Neural progenitor cell (in vitro differentiated cells): ENCODE measurements at regions not wholly inside any gene's neighbourhood (a gene's known extent, or its start where the extent isn't known, plus 50 kb on each side); places are given as distances from the start of the nearest gene placed in this dataset.

Source experiments
- DNase-seq: peaks from one replicate; pipeline ENCODE4 v3.0.0-alpha.2; 2016; ENCODE audit warnings: low spot score
- H2AFZ ChIP-seq: fragments of 200-600 bp; sonication (generic); replicated peaks from 2 replicates; pipeline ENCODE4 v1.6.1; 2016; ENCODE audit warnings: antibody characterized with exemption
- H3F3A ChIP-seq: fragments of 200-600 bp; sonication (generic); 2 replicates; pipeline ENCODE4 v1.6.1; 2016; ENCODE audit warnings: antibody characterized with exemption, low read depth
- H3K27ac ChIP-seq: fragments of 200-600 bp; sonication (generic); 2 replicates; pipeline ENCODE4 v1.5.1; 2016; ENCODE audit warnings: mild to moderate bottlenecking
- H3K27me3 ChIP-seq: fragments of 200-600 bp; sonication (generic); 2 replicates; pipeline ENCODE4 v1.6.1; 2016; ENCODE audit warnings: mild to moderate bottlenecking, moderate library complexity
- H3K36me3 ChIP-seq: fragments of 200-600 bp; sonication (generic); 2 replicates; pipeline ENCODE4 v1.5.1; 2016
- H3K4me1 ChIP-seq: fragments of 200-600 bp; sonication (generic); 2 replicates; pipeline ENCODE4 v1.6.1; 2016; ENCODE audit warnings: mixed run types
- H3K4me2 ChIP-seq: fragments of 200-600 bp; sonication (generic); 2 replicates; pipeline ENCODE4 v1.6.1; 2016
- H3K4me3 ChIP-seq: fragments of 200-600 bp; sonication (generic); 2 replicates; pipeline ENCODE4 v1.5.1; 2016
- H3K79me2 ChIP-seq: fragments of 200-600 bp; sonication (generic); 2 replicates; pipeline ENCODE4 v1.6.1; 2016; ENCODE audit warnings: low read depth
- H3K9ac ChIP-seq: fragments of 200-600 bp; sonication (generic); 2 replicates; pipeline ENCODE4 v1.6.1; 2016
- H3K9me3 ChIP-seq: fragments of 200-600 bp; sonication (generic); 2 replicates; pipeline ENCODE4 v1.5.1; 2016; ENCODE audit warnings: low read depth
- H4K20me1 ChIP-seq: fragments of 200-600 bp; sonication (generic); 2 replicates; pipeline ENCODE4 v1.6.1; 2016; ENCODE audit warnings: low read depth
- H3K27ac Mint-ChIP-seq: 3 replicates; pipeline ENCODE4 v1.8.0; 2021; ENCODE audit warnings: mixed read lengths
- H3K27me3 Mint-ChIP-seq: 2 replicates; pipeline ENCODE4 v1.8.0; 2022; ENCODE audit warnings: low read depth, mild to moderate bottlenecking, inconsistent platforms, moderate library complexity, mixed read lengths; ENCODE audit not compliant: insufficient read depth
- H3K36me3 Mint-ChIP-seq: 3 replicates; pipeline ENCODE4 v1.8.0; 2021; ENCODE audit warnings: mixed read lengths
- H3K4me1 Mint-ChIP-seq: 3 replicates; pipeline ENCODE4 v1.8.0; 2021; ENCODE audit warnings: mixed read lengths
- H3K4me3 Mint-ChIP-seq: 3 replicates; pipeline ENCODE4 v1.8.0; 2021; ENCODE audit warnings: mild to moderate bottlenecking, moderate library complexity, mixed read lengths
- H3K9me3 Mint-ChIP-seq: 3 replicates; pipeline ENCODE4 v1.8.0; 2020; ENCODE audit warnings: mixed read lengths
- CTCF ChIP-seq: fragments of 200-600 bp; sonication (generic); IDR thresholded peaks from 2 replicates; pipeline ENCODE4 v1.5.1; 2017; ENCODE audit warnings: antibody characterized with exemption, mild to moderate bottlenecking
- EZH2 ChIP-seq: fragments of 200-600 bp; sonication (generic); IDR thresholded peaks from 2 replicates; pipeline ENCODE4 v1.6.1; 2017; ENCODE audit warnings: antibody characterized with exemption, mild to moderate bottlenecking, moderate library complexity
- EZH2phosphoT487 ChIP-seq: fragments of 200-600 bp; sonication (generic); IDR thresholded peaks from 2 replicates; pipeline ENCODE4 v1.6.1; 2017; ENCODE audit warnings: antibody characterized with exemption

- no peaks in the 10 kb centered on the region for H3K36me3 ChIP-seq
- no peaks in the 10 kb centered on the region for H3K79me2 ChIP-seq
- H3K4me2 ChIP-seq, result no peak overlapping the region
- H3K27ac ChIP-seq, result no peak overlapping the region
- peaks cover 2% of the 10 kb centered on the region for H3K27me3 Mint-ChIP-seq
- H3K27me3 ChIP-seq, result no peaks in the 10 kb centered on the region
- no peak overlapping the region for H3K9ac ChIP-seq
- peaks cover 11% of the 10 kb centered on the region for H3K4me1 Mint-ChIP-seq
- no peak overlapping the region for H3K4me3 Mint-ChIP-seq
- DNase-seq, result peak; percentile 16
- H3K9me3 Mint-ChIP-seq, result peaks cover 7% of the 10 kb centered on the region
- no peak overlapping the region for H3K4me3 ChIP-seq
- no peak overlapping the region for H3K27ac Mint-ChIP-seq
- no peaks in the 10 kb centered on the region for H3K4me1 ChIP-seq
- no peaks in the 10 kb centered on the region for H3F3A ChIP-seq
- no peaks in the 10 kb centered on the region for H3K9me3 ChIP-seq
- H4K20me1 ChIP-seq, result no peaks in the 10 kb centered on the region
- H3K36me3 Mint-ChIP-seq, result no peaks in the 10 kb centered on the region
- TF ChIP-seq EZH2 (no peak), EZH2phosphoT487 (no peak), CTCF (no peak)
- no peak overlapping the region for H2AFZ ChIP-seq
Measured at GRCh38 chr18:25650201-25650941, 298.4 kb upstream of the ZNF521 start.

GRCh38 chr18:25648716-25649260 lies 296.8 kb upstream of the ZNF521 start:
- Mint-ChIP-seq H3K36me3 (no peaks in the 10 kb centered on the region), H3K4me1 (peaks cover 11% of the 10 kb centered on the region), H3K9me3 (peaks cover 4% of the 10 kb centered on the region), H3K4me3 (no peak overlapping the region), H3K27me3 (peaks cover 2% of the 10 kb centered on the region), H3K27ac (peak overlapping the region; percentile 8)
- Histone ChIP-seq H3K9ac (no peak overlapping the region), H2AFZ (no peak overlapping the region), H3K36me3 (no peaks in the 10 kb centered on the region), H3K4me1 (no peaks in the 10 kb centered on the region), H3K4me3 (no peak overlapping the region), H3K9me3 (no peaks in the 10 kb centered on the region), H3K27ac (no peak overlapping the region), H3K27me3 (no peaks in the 10 kb centered on the region), H3F3A (no peaks in the 10 kb centered on the region), H3K4me2 (no peak overlapping the region), H3K79me2 (no peaks in the 10 kb centered on the region), H4K20me1 (no peaks in the 10 kb centered on the region)
- DNase-seq, result no peak
- TF ChIP-seq CTCF (no peak), EZH2 (no peak), EZH2phosphoT487 (no peak)

- Histone ChIP-seq H3K4me3 (no peak overlapping the region), H3K9ac (no peak overlapping the region), H3K4me2 (no peak overlapping the region), H3K9me3 (no peaks in the 10 kb centered on the region), H4K20me1 (no peaks in the 10 kb centered on the region), H3K27me3 (no peaks in the 10 kb centered on the region), H2AFZ (no peak overlapping the region), H3K36me3 (no peaks in the 10 kb centered on the region), H3K79me2 (no peaks in the 10 kb centered on the region), H3F3A (no peaks in the 10 kb centered on the region), H3K4me1 (no peaks in the 10 kb centered on the region), H3K27ac (no peak overlapping the region)
- Mint-ChIP-seq H3K4me3 (no peak overlapping the region), H3K4me1 (peaks cover 8% of the 10 kb centered on the region), H3K27me3 (peaks cover 2% of the 10 kb centered on the region), H3K27ac (no peak overlapping the region), H3K36me3 (no peaks in the 10 kb centered on the region), H3K9me3 (peaks cover 4% of the 10 kb centered on the region)
- DNase-seq, result no peak
- TF ChIP-seq EZH2phosphoT487, result no peak
- no peak for TF ChIP-seq CTCF
- no peak for TF ChIP-seq EZH2
Measured at GRCh38 chr18:25647404-25647803, 295.4 kb upstream of the ZNF521 start.
